ENCODE measurements at regions not wholly inside any gene's neighbourhood (a gene's known extent, or its start where the extent isn't known, plus 50 kb on each side); places are given as distances from the start of the nearest gene placed in this dataset.
"Not testable (repeated sequence)": the region's sequence is repeated elsewhere in the genome, so short reads cannot be mapped to it uniquely, and the experiment has no call there.

DNA sequence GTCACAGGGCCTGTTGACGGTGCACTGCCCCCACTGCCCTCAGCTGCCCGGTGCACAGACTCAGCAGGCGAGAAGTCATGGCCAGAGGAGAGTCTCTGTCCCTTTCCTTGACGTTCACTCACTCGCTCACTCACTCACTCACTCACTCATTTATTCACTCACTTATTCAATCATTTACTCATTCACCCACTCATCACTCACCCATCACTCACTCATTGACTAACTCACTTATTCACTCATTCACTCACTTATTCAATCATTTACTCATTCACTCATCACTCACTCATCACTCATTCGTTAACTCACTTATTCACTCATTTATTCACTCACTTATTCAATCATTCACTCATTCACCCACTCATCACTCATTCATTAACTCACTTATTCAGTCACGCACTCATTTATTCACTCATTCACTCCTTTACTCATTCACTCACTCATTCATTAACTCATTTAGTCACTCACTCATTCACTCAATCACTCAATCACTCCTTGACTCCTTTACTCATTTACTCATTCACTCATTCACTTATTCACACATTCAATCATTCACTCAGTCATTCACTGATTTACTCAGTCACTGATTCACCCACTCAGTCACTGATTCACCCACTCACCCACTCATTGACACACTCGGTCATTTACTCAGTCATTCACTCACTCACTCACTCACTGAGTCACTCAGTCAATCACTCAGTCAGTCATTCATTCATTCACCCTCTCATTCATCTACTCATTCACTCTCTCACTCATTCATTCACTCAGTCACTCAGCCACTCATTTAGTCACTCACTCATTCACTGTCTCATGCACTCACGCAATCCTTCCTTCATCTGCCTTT, 1193.5 kb downstream of the BRD1 start:
- DNase-seq: no peak

DNA sequence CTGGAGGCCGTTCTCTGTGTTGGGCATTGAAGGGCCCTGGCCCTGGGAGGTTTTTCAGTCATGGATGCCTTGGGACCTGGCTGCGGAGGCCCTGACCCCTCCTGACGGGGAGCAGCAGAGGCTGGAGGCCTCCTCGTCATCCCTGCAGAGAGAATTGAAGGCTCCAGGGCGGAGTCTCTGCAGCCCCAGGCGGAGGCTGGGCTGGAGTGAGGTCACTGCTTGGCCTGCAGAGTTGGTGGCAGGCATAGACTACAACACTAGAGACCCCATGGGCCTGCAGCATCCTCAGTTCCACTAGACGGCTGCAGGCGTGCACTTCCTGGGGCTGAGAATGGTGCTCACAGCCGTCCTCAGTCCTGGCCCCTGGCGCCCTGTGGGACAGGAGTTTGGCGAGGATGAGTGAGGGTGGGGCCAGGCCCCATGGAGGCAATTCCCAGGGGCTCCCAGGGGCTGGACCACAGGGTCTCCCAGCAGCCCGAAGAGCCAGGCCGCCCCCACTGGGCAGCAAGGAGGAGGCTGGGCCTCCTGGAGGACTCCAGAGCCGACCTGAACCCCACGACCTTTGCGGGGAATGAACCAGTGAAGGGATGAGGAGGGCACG, 1194.9 kb downstream of the BRD1 start:
- DNase-seq: no peak

- DNase-seq: no peak
Measured at GRCh38 chr22:48631288-48631863, 1196.3 kb downstream of the BRD1 start.

DNA sequence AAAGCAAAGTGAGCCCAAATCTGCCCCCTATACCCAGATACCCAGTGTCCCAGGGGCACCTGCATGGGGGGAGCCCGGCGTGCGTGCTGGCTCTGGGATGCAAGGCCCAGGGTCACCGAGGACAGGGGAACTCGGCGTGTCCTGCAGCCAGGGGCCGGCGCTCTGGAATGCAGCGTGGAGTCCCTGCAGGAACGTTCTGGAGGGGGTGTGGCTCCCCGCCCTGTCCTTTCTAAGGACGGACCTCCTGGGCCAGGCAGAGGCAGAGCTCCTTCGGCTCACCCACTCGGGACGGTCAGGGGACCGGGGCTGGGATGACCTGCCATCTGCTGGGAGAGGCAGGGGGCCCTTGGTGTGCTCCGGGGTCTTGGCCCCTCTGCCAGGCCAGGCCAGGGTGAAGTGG, 1196.8 kb downstream of the BRD1 start:
- no peak for DNase-seq

DNA sequence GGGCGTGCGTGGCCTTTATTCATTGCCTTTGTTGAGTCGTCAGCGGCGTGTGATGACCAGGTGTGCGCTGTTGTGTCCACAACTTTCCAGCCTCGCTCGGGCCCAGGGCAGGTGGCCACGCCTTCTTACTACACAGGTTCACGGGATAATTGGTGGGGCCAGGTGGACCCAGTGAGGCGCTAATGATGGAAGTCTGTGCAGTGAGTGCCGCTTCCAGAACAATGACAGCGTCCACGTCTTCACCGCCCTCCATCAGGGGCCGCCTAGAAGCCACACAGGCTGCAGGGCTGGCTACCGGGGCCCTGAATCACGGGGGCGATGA, 1197.3 kb downstream of the BRD1 start:
- DNase-seq: no peak

DNA sequence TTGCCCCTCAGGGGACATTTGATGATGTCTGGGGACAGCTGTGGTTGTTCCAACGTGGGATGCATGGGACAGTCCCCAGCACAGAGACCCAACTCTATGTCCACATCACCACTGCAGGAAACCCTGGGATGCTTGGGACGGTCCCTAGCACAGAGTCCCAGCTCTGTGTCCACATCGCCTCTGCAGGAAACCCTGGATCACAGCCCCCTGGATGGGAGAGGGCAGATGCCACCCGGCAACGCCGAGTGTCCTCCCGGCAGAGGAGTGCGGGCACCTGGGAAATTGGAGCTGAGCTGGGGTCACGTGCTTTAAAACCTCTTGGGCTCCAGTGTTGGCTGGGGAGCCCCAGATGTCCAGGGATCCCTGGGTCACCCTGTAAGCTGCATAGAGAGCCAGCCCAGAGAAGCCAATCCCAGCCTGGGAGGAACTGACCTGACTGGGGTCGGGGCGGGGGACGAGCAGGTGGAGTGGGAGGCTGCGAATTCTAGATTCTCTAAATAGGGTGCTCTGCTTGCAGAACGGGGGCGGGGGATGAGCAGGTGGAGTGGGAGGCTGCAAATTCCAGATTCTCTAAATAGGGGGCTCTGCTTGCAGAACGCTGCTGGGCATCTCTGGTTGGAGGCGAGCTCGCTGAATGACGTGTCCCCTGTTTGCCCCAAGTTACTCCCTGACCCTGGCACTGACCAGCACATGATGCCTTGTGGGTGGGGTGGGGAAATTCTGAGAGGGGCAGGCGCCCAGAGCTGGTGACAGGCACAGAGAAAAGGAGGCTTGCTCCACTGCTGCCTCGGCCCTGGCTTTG, 1197.8 kb downstream of the BRD1 start:
- DNase-seq: no peak

DNA sequence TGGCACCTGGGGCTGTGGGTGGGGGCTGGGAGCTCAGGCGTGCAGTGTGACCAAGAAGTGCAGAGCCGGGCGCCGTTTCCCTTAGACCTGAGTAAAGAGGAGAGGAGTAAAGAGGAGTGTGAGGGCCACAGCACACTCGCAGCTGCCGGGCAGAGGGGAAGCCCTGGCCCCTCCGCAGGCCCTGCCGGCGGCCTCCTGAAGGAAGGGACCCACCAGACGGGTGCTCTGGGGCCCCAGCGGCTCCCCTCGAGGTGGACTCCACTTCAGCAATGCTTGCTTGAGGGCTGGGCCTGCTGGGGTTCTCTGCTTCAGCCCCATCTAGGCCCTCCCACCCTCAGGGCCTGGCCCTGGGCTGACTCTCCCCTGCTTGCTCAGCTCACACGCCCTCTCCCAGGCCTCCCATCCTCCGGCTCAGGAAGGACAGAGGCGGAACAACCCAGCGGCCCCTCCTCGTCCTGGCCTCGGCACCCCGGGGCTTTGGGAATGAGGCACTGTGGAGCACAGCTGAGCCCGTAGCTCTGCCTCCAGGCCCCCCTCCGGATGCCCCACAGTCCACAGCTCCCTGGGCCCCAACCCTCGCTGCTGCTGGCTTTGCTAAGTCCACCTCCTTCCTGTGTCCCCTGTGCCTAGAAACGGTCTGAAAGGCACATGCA, 1198.7 kb downstream of the BRD1 start:
- DNase-seq: no peak

GRCh38 chr22:48627966-48628365, 1199.7 kb downstream of the BRD1 start:
- DNase-seq: no peak

DNA sequence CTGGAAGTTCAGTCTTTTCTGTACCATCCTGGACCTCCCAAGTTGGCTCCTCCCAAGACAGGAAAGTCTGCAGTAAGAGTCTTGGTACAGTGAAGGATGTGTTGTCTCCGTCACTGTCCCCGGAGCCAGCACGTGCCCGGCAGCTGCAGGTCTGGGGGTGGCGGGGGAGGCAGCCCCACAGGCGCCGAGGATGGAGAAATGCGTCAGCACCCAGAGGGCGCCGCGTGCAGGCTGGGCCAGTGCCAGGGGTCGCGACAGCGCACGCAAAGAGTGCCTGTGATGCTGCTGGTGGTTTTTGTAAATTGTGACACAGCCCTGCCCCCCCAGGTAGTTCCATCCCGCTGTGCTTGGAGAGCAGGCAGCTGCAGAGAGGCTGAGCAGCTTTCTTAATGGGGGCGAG, 1200.5 kb downstream of the BRD1 start:
- DNase-seq: no peak

- no peak for DNase-seq
Measured at GRCh38 chr22:48624401-48624800, 1203.3 kb downstream of the BRD1 start.

DNA sequence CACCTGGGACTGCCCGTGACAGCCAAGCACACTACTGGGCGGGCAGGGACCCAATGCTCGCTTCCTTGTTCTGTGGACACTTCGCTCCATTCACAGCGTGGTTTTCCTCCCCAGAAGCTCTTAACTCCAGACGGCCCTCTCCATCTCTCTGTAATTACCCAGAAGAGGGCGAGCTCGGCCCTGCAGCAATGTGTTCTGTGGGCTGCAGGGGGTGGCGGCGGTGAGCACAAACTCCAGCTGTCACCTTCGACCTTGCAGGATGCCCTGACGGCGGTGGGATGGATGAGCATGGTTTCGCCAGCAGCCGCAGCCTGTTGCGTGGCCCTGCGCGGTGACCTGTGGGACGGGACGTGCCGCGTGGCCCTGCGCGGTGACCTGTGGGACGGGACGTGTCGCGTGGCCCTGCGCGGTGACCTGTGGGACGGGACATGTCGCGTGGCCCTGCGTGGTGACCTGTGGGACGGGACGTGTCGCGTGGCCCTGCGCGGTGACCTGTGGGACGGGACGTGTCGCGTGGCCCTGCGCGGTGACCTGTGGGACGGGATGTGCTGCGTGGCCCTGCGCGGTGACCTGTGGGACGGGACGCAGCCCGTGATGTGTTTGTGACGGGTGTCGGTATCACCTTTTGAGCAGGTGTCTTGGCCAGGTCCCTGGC, 1204.7 kb downstream of the BRD1 start:
- no peak for DNase-seq

DNA sequence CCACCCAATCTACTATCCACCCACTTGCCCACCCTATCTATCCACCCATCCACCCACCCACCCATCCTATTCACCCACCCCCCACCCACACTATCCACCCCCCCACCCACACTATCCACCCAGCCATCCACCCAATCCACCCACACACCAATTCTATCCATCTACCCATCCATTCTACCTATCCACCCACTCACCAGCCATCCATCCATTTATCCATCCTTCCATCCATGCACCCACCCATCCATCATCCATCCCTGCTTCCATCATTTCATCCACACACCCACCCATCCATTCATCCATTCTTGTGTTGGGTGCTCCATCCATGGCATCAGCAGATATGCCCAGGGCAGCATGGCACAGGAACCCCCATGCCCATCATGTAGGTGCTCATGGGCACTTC, 1206.6 kb downstream of the BRD1 start:
- DNase-seq: no peak

- DNase-seq: not testable (repeated sequence)
Measured at GRCh38 chr22:48620460-48620859, 1207.2 kb downstream of the BRD1 start.

DNA sequence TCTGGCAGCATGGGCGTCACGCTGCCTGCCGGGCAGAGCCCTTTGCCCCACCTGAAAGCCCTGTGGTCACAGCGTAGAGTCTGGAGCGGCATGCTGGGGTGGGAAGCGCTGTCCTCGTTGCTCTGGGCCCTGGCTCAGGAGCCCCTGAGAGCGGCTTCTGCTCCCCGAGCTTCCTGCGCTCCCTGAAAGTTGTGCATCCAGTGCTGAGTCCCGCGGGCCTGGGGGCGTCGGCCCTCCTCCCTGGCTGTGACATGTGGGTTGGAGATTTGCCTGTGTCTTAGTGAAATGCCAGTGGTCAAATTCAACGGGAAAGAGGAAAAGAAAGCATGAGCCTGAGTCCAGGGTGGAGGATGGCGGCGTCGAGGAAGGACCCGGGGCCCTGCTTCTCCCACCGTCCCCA, 1208.0 kb downstream of the BRD1 start:
- no peak for DNase-seq

DNA sequence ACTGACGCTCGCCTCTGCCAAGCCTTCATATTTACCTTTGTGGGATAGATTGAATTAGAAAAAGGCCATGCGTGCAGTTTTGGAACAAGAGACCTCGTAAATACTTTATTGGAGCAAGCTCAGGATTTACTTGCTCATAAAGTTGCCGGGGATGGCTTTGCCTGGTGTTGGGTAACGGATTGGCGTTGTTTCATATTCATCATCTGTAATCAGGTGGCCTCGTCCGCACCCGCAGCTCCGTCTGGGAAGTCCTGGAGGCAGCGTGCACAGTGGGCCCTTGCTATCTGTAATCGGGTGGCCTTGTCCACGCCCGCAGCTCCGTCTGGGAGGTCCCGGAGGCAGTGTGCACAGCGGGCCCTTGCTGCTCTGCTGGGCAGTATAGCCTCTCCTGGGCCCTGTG, 1209.3 kb downstream of the BRD1 start:
- no peak for DNase-seq

DNA sequence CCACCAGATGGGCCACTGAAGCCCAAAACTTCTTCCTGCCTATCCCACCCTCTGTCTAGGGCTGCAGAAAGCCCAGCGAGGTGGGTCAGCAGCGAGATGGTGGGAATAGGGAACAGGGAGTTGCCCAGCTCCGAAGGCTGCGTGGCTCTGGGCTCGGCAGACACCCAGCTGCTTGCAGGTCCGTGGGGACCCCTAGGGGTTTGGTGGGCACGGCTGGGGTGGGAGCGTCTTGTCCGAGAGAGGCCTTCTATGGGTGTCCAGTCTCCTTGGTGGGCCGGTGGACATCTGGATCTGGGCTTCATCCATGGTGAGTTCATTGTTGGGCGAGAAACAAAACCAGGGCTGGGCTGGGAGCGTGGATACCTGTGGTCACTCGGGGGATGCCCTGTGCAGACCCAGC, 1211.0 kb downstream of the BRD1 start:
- no peak for DNase-seq

DNA sequence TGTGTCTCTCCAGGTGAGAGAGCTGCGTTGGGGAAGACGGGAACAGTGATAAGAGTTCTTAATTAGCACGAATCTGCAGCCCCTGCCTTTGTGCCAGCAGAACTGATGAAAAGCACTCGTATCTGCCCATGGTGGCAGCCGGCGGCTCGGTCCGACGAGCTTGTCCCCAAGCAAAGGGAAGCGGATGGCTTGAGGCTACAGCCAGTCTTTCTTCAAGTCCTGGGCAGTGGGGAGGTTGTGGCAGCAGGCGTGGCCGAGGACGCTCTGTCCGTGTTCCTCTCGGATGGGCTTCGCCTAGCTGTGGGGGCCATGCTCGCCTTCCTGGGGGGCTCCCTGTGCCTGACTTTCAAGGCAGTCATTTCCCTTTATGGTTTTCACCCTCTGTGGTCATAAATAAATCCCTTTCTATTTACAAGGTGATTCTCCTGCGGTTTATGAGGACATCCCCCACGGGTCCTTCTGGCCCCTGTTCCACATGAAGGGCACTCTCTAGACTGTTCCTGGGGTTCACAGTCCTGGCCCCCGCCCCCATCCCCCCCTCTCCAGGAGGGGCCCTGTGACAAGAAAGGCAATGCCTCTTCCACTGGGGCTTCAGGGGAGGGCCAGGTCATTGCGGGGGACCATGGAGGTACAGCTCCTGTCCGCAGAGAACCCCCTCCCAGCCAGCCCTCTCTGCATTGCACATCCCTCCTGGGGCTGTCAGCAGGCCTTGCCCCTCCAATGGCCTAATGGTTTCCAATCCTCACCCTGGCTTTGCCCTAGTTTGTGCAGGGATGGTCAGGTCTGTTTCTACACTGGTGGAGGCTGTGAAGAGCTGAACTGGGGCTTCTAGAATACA, 1212.3 kb downstream of the BRD1 start:
- DNase-seq: no peak

- no peak for DNase-seq
Measured at GRCh38 chr22:48613566-48614200, 1214.0 kb downstream of the BRD1 start.

DNA sequence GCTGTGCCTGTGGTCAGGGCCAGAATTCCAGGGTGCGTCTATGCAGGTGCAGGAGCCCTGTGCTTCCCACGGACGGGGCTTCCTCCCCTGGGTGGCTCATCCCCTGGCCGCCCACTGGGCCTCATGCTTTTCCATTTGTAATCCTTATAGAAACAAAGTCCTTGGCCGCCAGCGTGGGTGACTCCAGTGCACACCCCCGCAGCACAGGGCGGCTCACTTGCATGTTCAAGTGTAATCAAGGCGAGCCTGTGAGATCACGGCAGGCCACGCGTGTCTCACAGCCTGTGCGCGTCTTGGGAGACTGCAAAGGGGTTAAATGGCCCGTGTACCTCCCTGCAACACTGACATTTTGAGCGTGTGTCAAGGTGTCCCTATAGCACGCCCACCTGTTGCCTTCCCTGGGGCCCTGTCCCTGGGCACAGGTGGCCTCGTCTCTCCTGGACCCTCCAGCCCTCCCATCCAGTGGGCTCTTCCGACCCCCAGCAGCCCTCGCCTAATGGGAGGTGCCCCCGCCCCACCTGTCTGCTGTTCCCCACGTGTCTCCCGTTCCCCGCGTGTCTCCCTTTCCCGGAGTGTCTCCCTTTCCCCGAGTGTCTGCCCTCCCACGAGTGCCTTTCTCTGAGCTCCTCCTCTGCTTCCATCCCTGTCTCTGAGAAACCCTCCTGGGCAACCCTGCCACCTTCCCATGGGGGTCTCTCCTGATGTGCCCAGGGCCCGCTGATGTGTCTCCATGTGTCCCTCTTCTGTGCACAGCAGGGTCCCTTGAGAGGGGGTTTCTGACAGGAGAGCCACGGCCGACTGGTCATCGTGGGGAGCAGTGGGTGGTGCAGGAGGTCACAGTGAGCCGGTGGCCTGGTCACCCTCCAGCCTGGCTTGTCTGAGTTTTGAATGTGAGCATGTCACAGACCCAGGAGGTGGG, 1215.3 kb downstream of the BRD1 start:
- no peak for DNase-seq
